ENCODE measurements at regions not wholly inside any gene's neighbourhood (a gene's known extent, or its start where the extent isn't known, plus 50 kb on each side); places are given as distances from the start of the nearest gene placed in this dataset.

DNA sequence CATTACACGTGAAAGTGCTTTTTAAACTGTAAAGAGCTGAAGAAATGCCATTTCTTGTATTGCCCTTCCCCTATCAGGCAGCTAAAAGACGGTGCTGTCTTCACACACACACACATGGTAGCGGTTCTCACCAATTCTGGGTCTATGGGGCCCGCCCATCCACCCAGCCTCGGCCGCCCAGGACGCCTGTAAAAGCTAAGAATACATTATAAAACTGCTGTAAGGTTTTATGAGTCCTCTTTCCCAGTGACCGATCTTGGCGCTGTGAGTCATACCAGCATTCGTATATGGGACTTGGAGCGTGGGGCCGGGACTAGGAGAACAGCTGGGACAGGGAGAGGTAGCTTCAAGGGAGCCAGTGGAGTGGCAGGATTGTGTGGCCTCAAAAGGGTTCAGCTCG is 149.7 kb upstream of the CADM1 start:
- TF ChIP-seq, protein P1, sequence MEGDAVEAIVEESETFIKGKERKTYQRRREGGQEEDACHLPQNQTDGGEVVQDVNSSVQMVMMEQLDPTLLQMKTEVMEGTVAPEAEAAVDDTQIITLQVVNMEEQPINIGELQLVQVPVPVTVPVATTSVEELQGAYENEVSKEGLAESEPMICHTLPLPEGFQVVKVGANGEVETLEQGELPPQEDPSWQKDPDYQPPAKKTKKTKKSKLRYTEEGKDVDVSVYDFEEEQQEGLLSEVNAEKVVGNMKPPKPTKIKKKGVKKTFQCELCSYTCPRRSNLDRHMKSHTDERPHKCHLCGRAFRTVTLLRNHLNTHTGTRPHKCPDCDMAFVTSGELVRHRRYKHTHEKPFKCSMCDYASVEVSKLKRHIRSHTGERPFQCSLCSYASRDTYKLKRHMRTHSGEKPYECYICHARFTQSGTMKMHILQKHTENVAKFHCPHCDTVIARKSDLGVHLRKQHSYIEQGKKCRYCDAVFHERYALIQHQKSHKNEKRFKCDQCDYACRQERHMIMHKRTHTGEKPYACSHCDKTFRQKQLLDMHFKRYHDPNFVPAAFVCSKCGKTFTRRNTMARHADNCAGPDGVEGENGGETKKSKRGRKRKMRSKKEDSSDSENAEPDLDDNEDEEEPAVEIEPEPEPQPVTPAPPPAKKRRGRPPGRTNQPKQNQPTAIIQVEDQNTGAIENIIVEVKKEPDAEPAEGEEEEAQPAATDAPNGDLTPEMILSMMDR (IDR thresholded peaks at IDR 0.05) = no peak
- TF ChIP-seq POLR2AphosphoS5 (IDR thresholded peaks at IDR 0.05; ENCODE audit: low read depth, low read length) = no peak
- no peak for TF ChIP-seq SIN3A (IDR thresholded peaks at IDR 0.05; ENCODE audit: borderline replicate concordance, insufficient read depth, low read depth, low read length)
- TF ChIP-seq, protein P2, sequence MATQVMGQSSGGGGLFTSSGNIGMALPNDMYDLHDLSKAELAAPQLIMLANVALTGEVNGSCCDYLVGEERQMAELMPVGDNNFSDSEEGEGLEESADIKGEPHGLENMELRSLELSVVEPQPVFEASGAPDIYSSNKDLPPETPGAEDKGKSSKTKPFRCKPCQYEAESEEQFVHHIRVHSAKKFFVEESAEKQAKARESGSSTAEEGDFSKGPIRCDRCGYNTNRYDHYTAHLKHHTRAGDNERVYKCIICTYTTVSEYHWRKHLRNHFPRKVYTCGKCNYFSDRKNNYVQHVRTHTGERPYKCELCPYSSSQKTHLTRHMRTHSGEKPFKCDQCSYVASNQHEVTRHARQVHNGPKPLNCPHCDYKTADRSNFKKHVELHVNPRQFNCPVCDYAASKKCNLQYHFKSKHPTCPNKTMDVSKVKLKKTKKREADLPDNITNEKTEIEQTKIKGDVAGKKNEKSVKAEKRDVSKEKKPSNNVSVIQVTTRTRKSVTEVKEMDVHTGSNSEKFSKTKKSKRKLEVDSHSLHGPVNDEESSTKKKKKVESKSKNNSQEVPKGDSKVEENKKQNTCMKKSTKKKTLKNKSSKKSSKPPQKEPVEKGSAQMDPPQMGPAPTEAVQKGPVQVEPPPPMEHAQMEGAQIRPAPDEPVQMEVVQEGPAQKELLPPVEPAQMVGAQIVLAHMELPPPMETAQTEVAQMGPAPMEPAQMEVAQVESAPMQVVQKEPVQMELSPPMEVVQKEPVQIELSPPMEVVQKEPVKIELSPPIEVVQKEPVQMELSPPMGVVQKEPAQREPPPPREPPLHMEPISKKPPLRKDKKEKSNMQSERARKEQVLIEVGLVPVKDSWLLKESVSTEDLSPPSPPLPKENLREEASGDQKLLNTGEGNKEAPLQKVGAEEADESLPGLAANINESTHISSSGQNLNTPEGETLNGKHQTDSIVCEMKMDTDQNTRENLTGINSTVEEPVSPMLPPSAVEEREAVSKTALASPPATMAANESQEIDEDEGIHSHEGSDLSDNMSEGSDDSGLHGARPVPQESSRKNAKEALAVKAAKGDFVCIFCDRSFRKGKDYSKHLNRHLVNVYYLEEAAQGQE (IDR thresholded peaks at IDR 0.05; ENCODE audit: insufficient read depth in 1 of 2, low read depth in 2 of 2, low read length in 1 of 2) = no peak
